IMR-90 (cell line): ENCODE measurements at regions not wholly inside any gene's neighbourhood (a gene's known extent, or its start where the extent isn't known, plus 50 kb on each side); places are given as distances from the start of the nearest gene placed in this dataset.

ENCODE experiments used
- ATAC-seq: fragments of 200-7000 bp; cut with Tn5 transposase; 2 replicates; pipeline ENCODE4 v1.9.1; 2020; ENCODE audit warnings: low read depth, mild to moderate bottlenecking, moderate library complexity
- BruUV-seq: library from RNA; stranded (reverse); fragments of 400-500 nt; replicated peaks from 2 replicates; lab custom pipeline; 2021; lab: Mats Ljungman, UMichigan
- CTCF ChIA-PET: fragments of 300-600 bp; formaldehyde crosslinking; extraction: SDS; loops from one replicate; lab custom pipeline; 2021; ENCODE audit warnings: antibody characterized with exemption; lab: Yijun Ruan, JAX
- POLR2A ChIA-PET: fragments of 300-600 bp; sonication (Branson Sonifier 250); formaldehyde crosslinking; loops from one replicate; lab custom pipeline; 2022; ENCODE audit warnings: antibody characterized with exemption; ENCODE audit not compliant: unreplicated experiment; lab: Charles Lee
- DNase-seq: peaks from one replicate; pipeline ENCODE4 v3.0.0; 2013
- H2AFZ ChIP-seq: replicated peaks from 2 replicates; pipeline ENCODE3; 2013; ENCODE audit warnings: low read length, mild to moderate bottlenecking; ENCODE audit not compliant: poor library complexity
- H2AK5ac ChIP-seq: 2 replicates; pipeline ENCODE4 v1.6.1; 2013; ENCODE audit warnings: low read depth, low read length, inconsistent platforms
- H2AK9ac ChIP-seq: replicated peaks from 2 replicates; pipeline ENCODE3; 2013; ENCODE audit warnings: mild to moderate bottlenecking, low read depth, low read length, moderate library complexity; ENCODE audit not compliant: poor library complexity
- H2BK120ac ChIP-seq: 2 replicates; pipeline ENCODE4 v1.6.1; 2013; ENCODE audit warnings: low read depth, low read length, inconsistent platforms
- H2BK15ac ChIP-seq: 3 replicates; pipeline ENCODE4 v1.6.1; 2013; ENCODE audit warnings: low read depth, low read length, inconsistent platforms
- H2BK20ac ChIP-seq: 2 replicates; pipeline ENCODE4 v1.6.1; 2013; ENCODE audit warnings: low read depth, mild to moderate bottlenecking, inconsistent platforms, low read length, moderate library complexity
- H2BK5ac ChIP-seq: 2 replicates; pipeline ENCODE4 v1.6.1; 2013; ENCODE audit warnings: mild to moderate bottlenecking, low read depth, low read length, inconsistent platforms; ENCODE audit not compliant: poor library complexity, severe bottlenecking
- H3K14ac ChIP-seq: replicated peaks from 2 replicates; pipeline ENCODE4 v1.6.1; 2013; ENCODE audit warnings: low read depth, low read length, inconsistent platforms
- H3K18ac ChIP-seq: 2 replicates; pipeline ENCODE4 v1.6.1; 2013; ENCODE audit warnings: low read depth, low read length, control low read depth
- H3K23ac ChIP-seq: 2 replicates; pipeline ENCODE4 v1.6.1; 2013; ENCODE audit warnings: low read depth, low read length, inconsistent platforms
- H3K27ac ChIP-seq: 2 replicates; pipeline ENCODE4 v1.5.1; 2013; ENCODE audit warnings: mild to moderate bottlenecking, control low read depth, low read length; ENCODE audit not compliant: insufficient read depth
- H3K27me3 ChIP-seq: 2 replicates; pipeline ENCODE4 v1.6.1; 2013; ENCODE audit warnings: low read length; ENCODE audit not compliant: control insufficient read depth, insufficient read depth
- H3K36me3 ChIP-seq: 2 replicates; pipeline ENCODE4 v1.6.1; 2013; ENCODE audit warnings: low read length, mixed read lengths; ENCODE audit not compliant: control insufficient read depth, insufficient read depth
- H3K4ac ChIP-seq: 2 replicates; pipeline ENCODE4 v1.6.1; 2013; ENCODE audit warnings: low read depth, low read length, inconsistent platforms
- H3K4me1 ChIP-seq: 2 replicates; pipeline ENCODE4 v1.6.1; 2013; ENCODE audit warnings: low read length, mixed read lengths; ENCODE audit not compliant: control insufficient read depth, insufficient read depth
- H3K4me2 ChIP-seq: 2 replicates; pipeline ENCODE4 v1.6.1; 2013; ENCODE audit warnings: low read depth, mild to moderate bottlenecking, control low read depth, low read length, moderate library complexity
- H3K4me3 ChIP-seq: 2 replicates; pipeline ENCODE4 v1.5.1; 2013; ENCODE audit warnings: low read depth, mild to moderate bottlenecking, control low read depth, low read length, moderate library complexity; ENCODE audit not compliant: insufficient read depth
- H3K56ac ChIP-seq: 2 replicates; pipeline ENCODE4 v1.6.1; 2013; ENCODE audit warnings: low read length, inconsistent platforms; ENCODE audit not compliant: insufficient read depth; ENCODE audit errors: extremely low read depth
- H3K79me1 ChIP-seq, 2 experiments: 2 replicates each; pipeline ENCODE4 v1.6.1; 2013; ENCODE audit warnings: low read length in 2 of 2, inconsistent platforms in 1 of 2, low read depth in 1 of 2
- H3K9ac ChIP-seq: 2 replicates; pipeline ENCODE4 v1.6.1; 2013; ENCODE audit warnings: low read depth, low read length, control low read depth
- H3K9me1 ChIP-seq: 2 replicates; pipeline ENCODE4 v1.6.1; 2013; ENCODE audit warnings: low read length, inconsistent platforms; ENCODE audit not compliant: insufficient read depth
- H3K9me3 ChIP-seq: 2 replicates; pipeline ENCODE4 v1.6.1; 2013; ENCODE audit warnings: low read length; ENCODE audit not compliant: control insufficient read depth, insufficient read depth
- H4K20me1 ChIP-seq: 2 replicates; pipeline ENCODE4 v1.6.1; 2013; ENCODE audit warnings: low read length, inconsistent platforms; ENCODE audit not compliant: insufficient read depth
- H4K5ac ChIP-seq: 2 replicates; pipeline ENCODE4 v1.6.1; 2013; ENCODE audit warnings: mild to moderate bottlenecking, low read depth, low read length, control low read depth
- H4K8ac ChIP-seq, 2 experiments: 2 replicates each; pipeline ENCODE4 v1.6.1; 2013; ENCODE audit warnings: low read depth in 2 of 2, low read length in 2 of 2, control low read depth in 1 of 2, inconsistent platforms in 1 of 2
- H4K91ac ChIP-seq: 2 replicates; pipeline ENCODE4 v1.6.1; 2013; ENCODE audit warnings: low read depth, low read length, inconsistent platforms; ENCODE audit not compliant: insufficient read depth
- BHLHE40 ChIP-seq: fragments of 150-350 bp; IDR thresholded peaks from 2 replicates; pipeline ENCODE4 v1.6.1; 2016; ENCODE audit warnings: mild to moderate bottlenecking, low read depth, low read length
- CTCF ChIP-seq: conservative IDR thresholded peaks from 2 replicates; pipeline ENCODE4 v1.5.1; 2012; ENCODE audit warnings: mild to moderate bottlenecking, low read depth, low read length, improper control_type of control experiment
- FOS ChIP-seq: fragments of 150-350 bp; IDR thresholded peaks from 2 replicates; pipeline ENCODE4 v1.6.1; 2016; ENCODE audit warnings: low read depth, low read length
- MXI1 ChIP-seq: IDR thresholded peaks from 2 replicates; pipeline ENCODE4 v1.6.1; 2012; ENCODE audit warnings: low read depth, mild to moderate bottlenecking, low read length, moderate library complexity, borderline replicate concordance
- RAD21 ChIP-seq: IDR thresholded peaks from 2 replicates; pipeline ENCODE4 v1.6.1; 2012; ENCODE audit warnings: low read length, improper control_type of control experiment
- WGBS, 2 experiments: methylation state at CpG; one replicate each; pipeline versions ENCODE4 v1.1.5 to v1.1.7; 2013; ENCODE audit warnings: missing lambda C conversion rate in 2 of 2; ENCODE audit not compliant: insufficient read length in 1 of 2; ENCODE audit errors: extremely low coverage in 2 of 2; 5-methylcytosine and 5-hydroxymethylcytosine counted together
- dilution Hi-C: fragments of 300-500 bp; cut with HindIII; formaldehyde crosslinking; loops from one replicate; pipeline ENCODE4 v1.14.3; 2018; ENCODE audit warnings: low sequenced_read_pairs; ENCODE audit not compliant: unreplicated experiment
- in situ Hi-C: fragments of 300-500 bp; cut with MboI; formaldehyde crosslinking; loops from 3 replicates; pipeline ENCODE4 v1.14.3; 2019; ENCODE audit warnings: low sequenced_read_pairs, inconsistent platforms, mixed read lengths
- intact Hi-C: fragments of 100-400 bp; cut with micrococcal nuclease; formaldehyde crosslinking; loops from 2 replicates; pipeline ENCODE4 v1.10.0; 2022

- peak overlapping the region; percentile 20; the same call in 1 of the 2 replicates for H2AK5ac ChIP-seq
- peak overlapping the region; percentile 65 for H2BK120ac ChIP-seq
- no peak overlapping the region for H2BK5ac ChIP-seq
- H3K27me3 ChIP-seq: no peaks in the 10 kb centered on the region
- H2BK20ac ChIP-seq: peak overlapping the region; percentile 60
- H3K18ac ChIP-seq: peak overlapping the region; percentile 64; the same call in 1 of the 2 replicates
- TF ChIP-seq RAD21: no peak
- TF ChIP-seq FOS: no peak
- no peak for TF ChIP-seq BHLHE40
- TF ChIP-seq MXI1: no peak
- TF ChIP-seq CTCF: no peak
- no peak overlapping the region for H3K4me3 ChIP-seq
- H3K9me1 ChIP-seq: peaks cover 2% of the 10 kb centered on the region; the same call in 1 of the 2 replicates
- ATAC-seq (no peak), DNase-seq (no peak)
- 0 out of 2 replicates have a peak overlapping the region, but pooled peaks have one; percentile 56 for H3K14ac ChIP-seq
- H3K36me3 ChIP-seq: no peaks in the 10 kb centered on the region
- dilution Hi-C loops (no loop called here), intact Hi-C loops (no loop called here), in situ Hi-C loops (loop anchor here (25.0 kb wide), 1 partner anchor 869 kb away; no protein-coding TSS in a partner anchor)
- peak overlapping the region; percentile 47; the same call in 1 of the 2 replicates for H4K5ac ChIP-seq
- no peaks in the 10 kb centered on the region for H3K79me1 ChIP-seq
- H2AFZ ChIP-seq: peak overlapping the region; percentile 34
- no peaks in the 10 kb centered on the region for H3K9me3 ChIP-seq
- H3K4ac ChIP-seq: peak overlapping the region; percentile 67
- H4K91ac ChIP-seq: peak overlapping the region; percentile 66
- H3K9ac ChIP-seq: no peak overlapping the region
- POLR2A ChIA-PET: no interaction called here
- no peak overlapping the region for H3K56ac ChIP-seq
- H4K20me1 ChIP-seq: no peaks in the 10 kb centered on the region
- no peak overlapping the region for H3K4me2 ChIP-seq
- H2AK9ac ChIP-seq: no peak overlapping the region
- no CpG with 5 or more reads among the region's 2 CpGs for WGBS, 2 experiments
- no peak overlapping the region for H4K8ac ChIP-seq
- H2BK15ac ChIP-seq: peak overlapping the region; percentile 54; the same call in 2 of the 3 replicates
- BruUV-seq: no TSS peak
- H3K23ac ChIP-seq: no peak overlapping the region
- H3K27ac ChIP-seq: no peak overlapping the region
- peaks cover 15% of the 10 kb centered on the region for H3K4me1 ChIP-seq
- CTCF ChIA-PET: no interaction called here
Observed at GRCh38 chr18:75492852-75493251, 65.3 kb upstream of the SMIM21 start.
